HEK293 (cell line): ENCODE measurements at regions not wholly inside any gene's neighbourhood (a gene's known extent, or its start where the extent isn't known, plus 50 kb on each side); places are given as distances from the start of the nearest gene placed in this dataset.

Experiments
- GFI1B ChIP-seq: fragments of 450-650 bp; formaldehyde crosslinking; IDR thresholded peaks from 2 replicates; pipeline ENCODE4 v1.5.1; 2016; ENCODE audit warnings: missing biosample characterization, missing genetic modification characterization
- GLIS1 ChIP-seq: fragments of 450-650 bp; formaldehyde crosslinking; IDR thresholded peaks from 2 replicates; pipeline ENCODE4 v1.5.1; 2016; ENCODE audit warnings: missing biosample characterization, missing genetic modification characterization
- ZBTB7A ChIP-seq: fragments of 450-650 bp; formaldehyde crosslinking; IDR thresholded peaks from 2 replicates; pipeline ENCODE4 v1.5.1; 2016; ENCODE audit warnings: low read depth, missing biosample characterization, missing genetic modification characterization
- ZNF10 ChIP-seq: fragments of 450-650 bp; formaldehyde crosslinking; IDR thresholded peaks from 2 replicates; pipeline ENCODE4 v1.5.1; 2017; ENCODE audit warnings: missing biosample characterization, missing genetic modification characterization
- ZNF175 ChIP-seq: fragments of 450-650 bp; formaldehyde crosslinking; IDR thresholded peaks from 2 replicates; pipeline ENCODE4 v1.5.1; 2016; ENCODE audit warnings: missing biosample characterization, missing genetic modification characterization
- ZNF830 ChIP-seq: fragments of 450-650 bp; IDR thresholded peaks from 2 replicates; pipeline ENCODE4 v1.5.0; 2018; ENCODE audit warnings: missing biosample characterization, missing genetic modification characterization, low read depth, mild to moderate bottlenecking, moderate library complexity
- TF ChIP-seq, protein P1 (sequence below): fragments of 450-650 bp; formaldehyde crosslinking; IDR thresholded peaks from 2 replicates; pipeline ENCODE4 v1.5.1; 2016; ENCODE audit warnings: missing biosample characterization, missing genetic modification characterization
- TF ChIP-seq, protein P2 (sequence below): fragments of 450-650 bp; formaldehyde crosslinking; IDR thresholded peaks from 2 replicates; pipeline ENCODE4 v1.5.1; 2016; ENCODE audit warnings: missing biosample characterization, missing genetic modification characterization
- TF ChIP-seq, protein P3 (sequence below): fragments of 450-650 bp; formaldehyde crosslinking; IDR thresholded peaks from 2 replicates; pipeline ENCODE4 v1.5.1; 2016; ENCODE audit warnings: missing biosample characterization, missing genetic modification characterization

DNA sequence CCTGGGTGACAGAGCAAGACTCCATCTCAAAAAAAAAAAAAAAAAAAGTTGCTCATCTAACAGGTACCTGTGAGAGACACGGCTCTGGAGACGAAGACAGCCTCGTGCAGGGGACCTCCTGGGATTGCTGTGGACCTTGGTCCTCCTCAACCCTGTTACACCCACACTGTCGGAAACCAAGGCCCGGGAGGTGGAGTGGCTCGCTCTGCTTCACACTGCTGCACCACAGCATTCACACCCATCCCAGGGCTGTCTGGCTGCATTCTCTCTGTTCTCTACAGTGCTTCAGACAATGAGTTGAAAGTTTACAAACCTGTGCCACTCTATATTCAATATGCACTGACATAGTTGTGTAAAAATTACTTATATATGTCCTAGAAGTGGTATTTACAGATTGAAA, 101.0 kb upstream of the TNS3 start:
- TF ChIP-seq, protein P1, sequence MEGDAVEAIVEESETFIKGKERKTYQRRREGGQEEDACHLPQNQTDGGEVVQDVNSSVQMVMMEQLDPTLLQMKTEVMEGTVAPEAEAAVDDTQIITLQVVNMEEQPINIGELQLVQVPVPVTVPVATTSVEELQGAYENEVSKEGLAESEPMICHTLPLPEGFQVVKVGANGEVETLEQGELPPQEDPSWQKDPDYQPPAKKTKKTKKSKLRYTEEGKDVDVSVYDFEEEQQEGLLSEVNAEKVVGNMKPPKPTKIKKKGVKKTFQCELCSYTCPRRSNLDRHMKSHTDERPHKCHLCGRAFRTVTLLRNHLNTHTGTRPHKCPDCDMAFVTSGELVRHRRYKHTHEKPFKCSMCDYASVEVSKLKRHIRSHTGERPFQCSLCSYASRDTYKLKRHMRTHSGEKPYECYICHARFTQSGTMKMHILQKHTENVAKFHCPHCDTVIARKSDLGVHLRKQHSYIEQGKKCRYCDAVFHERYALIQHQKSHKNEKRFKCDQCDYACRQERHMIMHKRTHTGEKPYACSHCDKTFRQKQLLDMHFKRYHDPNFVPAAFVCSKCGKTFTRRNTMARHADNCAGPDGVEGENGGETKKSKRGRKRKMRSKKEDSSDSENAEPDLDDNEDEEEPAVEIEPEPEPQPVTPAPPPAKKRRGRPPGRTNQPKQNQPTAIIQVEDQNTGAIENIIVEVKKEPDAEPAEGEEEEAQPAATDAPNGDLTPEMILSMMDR (tag by site-specific recombination): no peak
- TF ChIP-seq, protein P2, sequence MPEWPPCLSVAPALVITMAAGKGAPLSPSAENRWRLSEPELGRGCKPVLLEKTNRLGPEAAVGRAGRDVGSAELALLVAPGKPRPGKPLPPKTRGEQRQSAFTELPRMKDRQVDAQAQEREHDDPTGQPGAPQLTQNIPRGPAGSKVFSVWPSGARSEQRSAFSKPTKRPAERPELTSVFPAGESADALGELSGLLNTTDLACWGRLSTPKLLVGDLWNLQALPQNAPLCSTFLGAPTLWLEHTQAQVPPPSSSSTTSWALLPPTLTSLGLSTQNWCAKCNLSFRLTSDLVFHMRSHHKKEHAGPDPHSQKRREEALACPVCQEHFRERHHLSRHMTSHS: no peak
- TF ChIP-seq ZBTB7A (tag by site-specific recombination) (no peak), ZNF830 (tag by site-specific recombination) (no peak), ZNF10 (no peak), GFI1B (no peak), ZNF175 (tag by site-specific recombination) (no peak), GLIS1 (tag by site-specific recombination) (no peak)
- TF ChIP-seq, protein P3, sequence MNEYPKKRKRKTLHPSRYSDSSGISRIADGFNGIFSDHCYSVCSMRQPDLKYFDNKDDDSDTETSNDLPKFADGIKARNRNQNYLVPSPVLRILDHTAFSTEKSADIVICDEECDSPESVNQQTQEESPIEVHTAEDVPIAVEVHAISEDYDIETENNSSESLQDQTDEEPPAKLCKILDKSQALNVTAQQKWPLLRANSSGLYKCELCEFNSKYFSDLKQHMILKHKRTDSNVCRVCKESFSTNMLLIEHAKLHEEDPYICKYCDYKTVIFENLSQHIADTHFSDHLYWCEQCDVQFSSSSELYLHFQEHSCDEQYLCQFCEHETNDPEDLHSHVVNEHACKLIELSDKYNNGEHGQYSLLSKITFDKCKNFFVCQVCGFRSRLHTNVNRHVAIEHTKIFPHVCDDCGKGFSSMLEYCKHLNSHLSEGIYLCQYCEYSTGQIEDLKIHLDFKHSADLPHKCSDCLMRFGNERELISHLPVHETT (tag by site-specific recombination): no peak
